HEK293T (cell line): ENCODE measurements at regions not wholly inside any gene's neighbourhood (a gene's known extent, or its start where the extent isn't known, plus 50 kb on each side); places are given as distances from the start of the nearest gene placed in this dataset.

Source experiments
- BHLHE40 ChIP-seq: fragments of 450-650 bp; IDR thresholded peaks from 2 replicates; pipeline ENCODE4 v1.6.1; 2016; ENCODE audit warnings: mild to moderate bottlenecking, moderate library complexity, borderline replicate concordance
- ELF4 ChIP-seq: fragments of 450-650 bp; IDR thresholded peaks from 2 replicates; pipeline ENCODE4 v1.6.1; 2017; ENCODE audit warnings: antibody characterized with exemption
- FOXA1 ChIP-seq: fragments of 450-650 bp; IDR thresholded peaks from 2 replicates; pipeline ENCODE4 v1.6.1; 2016; ENCODE audit warnings: mild to moderate bottlenecking
- FOXK2 ChIP-seq: fragments of 450-650 bp; IDR thresholded peaks from 2 replicates; pipeline ENCODE4 v1.6.1; 2016; ENCODE audit warnings: mild to moderate bottlenecking
- FOXM1 ChIP-seq: fragments of 450-650 bp; IDR thresholded peaks from 2 replicates; pipeline ENCODE4 v1.6.1; 2017; ENCODE audit warnings: mild to moderate bottlenecking, borderline replicate concordance
- HDGF ChIP-seq: fragments of 450-650 bp; IDR thresholded peaks from 2 replicates; pipeline ENCODE4 v1.6.1; 2017; ENCODE audit warnings: antibody characterized with exemption, borderline replicate concordance
- L3MBTL2 ChIP-seq: fragments of 450-650 bp; conservative IDR thresholded peaks from 2 replicates; pipeline ENCODE4 v1.6.1; 2016; ENCODE audit warnings: mild to moderate bottlenecking
- LEF1 ChIP-seq: fragments of 450-650 bp; IDR thresholded peaks from 2 replicates; pipeline ENCODE4 v1.6.1; 2017; ENCODE audit warnings: mild to moderate bottlenecking, borderline replicate concordance
- NFRKB ChIP-seq: fragments of 450-650 bp; IDR thresholded peaks from 2 replicates; pipeline ENCODE4 v1.6.1; 2016; ENCODE audit warnings: mild to moderate bottlenecking, moderate library complexity
- PKNOX1 ChIP-seq: fragments of 450-650 bp; IDR thresholded peaks from 2 replicates; pipeline ENCODE4 v1.6.1; 2016
- SP1 ChIP-seq: fragments of 450-650 bp; IDR thresholded peaks from 2 replicates; pipeline ENCODE4 v1.6.1; 2017
- TARDBP ChIP-seq: fragments of 450-650 bp; IDR thresholded peaks from 2 replicates; pipeline ENCODE4 v1.6.1; 2016
- ZNF384 ChIP-seq: fragments of 450-650 bp; IDR thresholded peaks from 2 replicates; pipeline ENCODE4 v1.6.1; 2016

GRCh38 chr13:50552424-50552966, 291.0 kb downstream of the DLEU7 start:
- no peak for TF ChIP-seq FOXK2
- no peak for TF ChIP-seq SP1
- no peak for TF ChIP-seq PKNOX1
- TF ChIP-seq ZNF384 = no peak
- TF ChIP-seq TARDBP = no peak
- no peak for TF ChIP-seq FOXM1
- no peak for TF ChIP-seq HDGF
- TF ChIP-seq L3MBTL2 = no peak
- no peak for TF ChIP-seq NFRKB
- no peak for TF ChIP-seq ELF4
- no peak for TF ChIP-seq LEF1
- TF ChIP-seq BHLHE40 = no peak
- no peak for TF ChIP-seq FOXA1
